Adrenal gland (tissue), 9 donors: ENCODE measurements at regions not wholly inside any gene's neighbourhood (a gene's known extent, or its start where the extent isn't known, plus 50 kb on each side); places are given as distances from the start of the nearest gene placed in this dataset.

Experiments used
- DNase-seq, 7 donors: peaks; one replicate each; pipeline ENCODE4 v3.0.0-alpha.2; 2019 to 2020
- H3K27ac ChIP-seq, 5 donors: fragments of 200-600 bp; sonication (generic) in 4 of 5; 1 replicate in 3 of 5; 2 replicates in 2 of 5; pipeline versions ENCODE4 v1.5.1 to v1.8.0; 2016 to 2020; ENCODE audit warnings: mild to moderate bottlenecking in 1 of 5
- H3K27me3 ChIP-seq: fragments of 200-600 bp; 2 replicates; pipeline ENCODE4 v1.8.0; 2021
- H3K36me3 ChIP-seq, 2 donors: fragments of 200-600 bp; replicated peaks in 1 of 2; 1 replicate in 1 of 2; 2 replicates in 1 of 2; pipeline versions ENCODE4 v1.5.1 to v1.8.0; 2018 to 2022
- H3K4me1 ChIP-seq, 2 donors: fragments of 200-600 bp; replicated peaks in 1 of 2; 1 replicate in 1 of 2; 2 replicates in 1 of 2; pipeline versions ENCODE4 v1.5.1 to v1.8.0; 2018 to 2021
- H3K4me3 ChIP-seq, 4 donors: fragments of 200-600 bp; sonication (generic) in 3 of 4; one replicate each; pipeline ENCODE4 v1.5.1; 2016 to 2018
- H3K9me3 ChIP-seq, 3 donors: fragments of 200-600 bp; sonication (generic) in 1 of 3; replicated peaks in 1 of 3; 1 replicate in 2 of 3; 2 replicates in 1 of 3; pipeline versions ENCODE4 v1.5.1 to v1.8.0; 2016 to 2021
- POLR2A ChIP-seq, 2 donors: fragments of 450-650 bp; IDR thresholded peaks; one replicate each; pipeline ENCODE4 v1.6.1; 2017; ENCODE audit warnings: antibody characterized with exemption in 2 of 2, mild to moderate bottlenecking in 2 of 2, moderate library complexity in 1 of 2
- WGBS, 4 donors: extraction: QIAGEN DNeasy Blood & Tissue Kit in 2 of 4; methylation state at CpG; one replicate each; pipeline versions ENCODE4 v1.1.5 to v1.1.7; 2013 to 2017; 5-methylcytosine and 5-hydroxymethylcytosine counted together
- intact Hi-C, 2 donors: fragments of 100-400 bp; cut with DNase I; formaldehyde crosslinking; loops; one replicate each; pipeline versions ENCODE4 v1.14.1 to v1.15.0; 2022 to 2023
- TF ChIP-seq, protein P1 (sequence below), 6 experiments: fragments of 450-650 bp in 4 of 6; fragments of 200-600 bp in 2 of 6; sonication (generic) in 1 of 6; IDR thresholded peaks; 1 replicate in 5 of 6; 2 replicates in 1 of 6; pipeline versions ENCODE4 v1.5.1 to v1.8.0; 2016 to 2021; ENCODE audit warnings: antibody characterized with exemption in 6 of 6, mild to moderate bottlenecking in 2 of 6, moderate library complexity in 1 of 6
- donor health status: healthy with polysubstance abuse.
- donor health status: Bipolar disorder and iron deficiency.
- donor health status: DM: yes; HTN: yes; CAD: no.
- donor health status: DM: no; HTN: no; CAD: no.
- donor health status: DM: no; HTN: no; CAD: no.

DNA sequence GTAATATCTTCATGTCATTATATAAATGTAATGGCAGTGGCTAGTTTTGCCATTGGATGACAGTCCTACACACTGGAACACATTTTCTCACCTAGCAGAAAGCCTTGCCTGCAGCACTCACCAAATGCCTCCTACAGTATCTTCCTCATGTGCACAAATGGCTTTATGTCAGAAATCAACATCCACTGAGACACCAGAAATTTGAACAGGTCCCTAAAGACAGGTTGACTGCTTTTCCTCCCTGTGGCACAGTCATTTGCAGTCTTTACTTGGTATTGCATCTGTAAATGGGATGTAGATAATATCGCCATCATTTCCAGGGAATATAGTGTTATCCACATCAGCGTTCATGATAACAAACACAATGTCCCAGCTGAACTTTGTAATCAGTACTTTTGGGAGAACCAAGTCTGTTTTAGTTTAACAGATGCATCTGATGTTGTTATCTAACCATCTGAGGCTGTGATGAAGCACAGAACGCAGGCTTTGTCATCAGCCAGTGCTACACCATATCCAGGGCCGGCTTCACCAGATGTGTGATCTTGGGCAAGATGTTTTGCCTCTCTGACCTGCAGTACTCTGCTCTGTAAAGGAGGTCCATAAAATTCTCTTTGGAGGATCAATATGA is 83.9 kb upstream of the TAS2R1 start:
- no peaks in the 10 kb centered on the region for H3K9me3 ChIP-seq
- 59 to 76% (median 70%) methylated on average over 4 of the region's 4 CpGs for WGBS, 4 donors
- H3K36me3 ChIP-seq = no peaks in the 10 kb centered on the region
- no peaks in the 10 kb centered on the region for H3K27me3 ChIP-seq
- no peak for DNase-seq
- TF ChIP-seq POLR2A (IDR thresholded peaks at IDR 0.05) = no peak
- TF ChIP-seq, protein P1, sequence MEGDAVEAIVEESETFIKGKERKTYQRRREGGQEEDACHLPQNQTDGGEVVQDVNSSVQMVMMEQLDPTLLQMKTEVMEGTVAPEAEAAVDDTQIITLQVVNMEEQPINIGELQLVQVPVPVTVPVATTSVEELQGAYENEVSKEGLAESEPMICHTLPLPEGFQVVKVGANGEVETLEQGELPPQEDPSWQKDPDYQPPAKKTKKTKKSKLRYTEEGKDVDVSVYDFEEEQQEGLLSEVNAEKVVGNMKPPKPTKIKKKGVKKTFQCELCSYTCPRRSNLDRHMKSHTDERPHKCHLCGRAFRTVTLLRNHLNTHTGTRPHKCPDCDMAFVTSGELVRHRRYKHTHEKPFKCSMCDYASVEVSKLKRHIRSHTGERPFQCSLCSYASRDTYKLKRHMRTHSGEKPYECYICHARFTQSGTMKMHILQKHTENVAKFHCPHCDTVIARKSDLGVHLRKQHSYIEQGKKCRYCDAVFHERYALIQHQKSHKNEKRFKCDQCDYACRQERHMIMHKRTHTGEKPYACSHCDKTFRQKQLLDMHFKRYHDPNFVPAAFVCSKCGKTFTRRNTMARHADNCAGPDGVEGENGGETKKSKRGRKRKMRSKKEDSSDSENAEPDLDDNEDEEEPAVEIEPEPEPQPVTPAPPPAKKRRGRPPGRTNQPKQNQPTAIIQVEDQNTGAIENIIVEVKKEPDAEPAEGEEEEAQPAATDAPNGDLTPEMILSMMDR (IDR thresholded peaks at IDR 0.05) = no peak
- intact Hi-C loops = no loop called here
- no peak overlapping the region for H3K27ac ChIP-seq
- H3K4me1 ChIP-seq = no peaks in the 10 kb centered on the region
- H3K4me3 ChIP-seq = no peak overlapping the region

DNA sequence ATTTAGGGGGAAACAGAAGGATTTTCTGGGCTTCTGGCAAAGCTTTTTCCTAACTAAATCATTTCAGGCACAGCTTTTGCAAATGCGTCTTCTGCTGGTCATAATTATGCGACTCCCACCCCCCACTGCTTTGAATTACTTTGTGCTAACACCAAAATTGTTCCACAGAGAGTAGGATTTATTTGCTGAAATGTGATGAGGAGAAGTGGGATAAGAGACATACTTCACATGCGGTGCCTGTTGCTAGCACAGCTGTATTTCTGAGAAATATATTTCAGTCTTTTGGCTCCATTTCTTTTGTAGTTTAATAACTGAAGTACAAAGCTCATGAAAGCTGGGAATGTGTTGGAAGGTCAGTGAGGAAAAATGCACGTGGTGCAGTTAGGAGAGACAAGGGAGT is 83.2 kb upstream of the TAS2R1 start:
- H3K27me3 ChIP-seq = no peaks in the 10 kb centered on the region
- TF ChIP-seq, protein P1 (IDR thresholded peaks at IDR 0.05) = no peak
- TF ChIP-seq POLR2A (IDR thresholded peaks at IDR 0.05) = no peak
- intact Hi-C loops = no loop called here
- H3K27ac ChIP-seq = no peak overlapping the region
- no peaks in the 10 kb centered on the region for H3K4me1 ChIP-seq
- H3K4me3 ChIP-seq = no peak overlapping the region
- H3K9me3 ChIP-seq = no peaks in the 10 kb centered on the region
- no peak for DNase-seq
- WGBS, 4 donors = 49 to 54% (median 54%) methylated on average over 4 of the region's 4 CpGs
- no peaks in the 10 kb centered on the region for H3K36me3 ChIP-seq

DNA sequence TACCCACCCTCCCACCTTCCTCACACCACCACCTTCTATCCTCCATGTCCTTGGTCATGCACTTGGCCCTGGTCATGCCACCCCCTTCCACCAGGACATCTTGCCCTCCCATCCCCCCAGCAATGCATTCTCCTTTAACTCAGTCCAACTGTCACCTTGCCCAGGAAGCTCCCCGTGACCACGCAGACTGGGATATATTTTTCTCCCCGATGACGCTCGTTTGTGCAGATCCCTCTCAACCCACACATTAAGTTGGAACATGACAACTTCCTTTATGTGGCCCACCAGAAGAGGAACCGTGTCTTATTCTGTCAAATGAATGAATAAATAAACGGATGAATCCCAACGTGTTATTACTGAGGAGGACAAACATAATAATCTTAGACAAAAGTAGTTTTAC is 82.8 kb upstream of the TAS2R1 start:
- Histone ChIP-seq H3K4me1 (no peaks in the 10 kb centered on the region), H3K36me3 (no peaks in the 10 kb centered on the region), H3K4me3 (no peak overlapping the region), H3K27me3 (no peaks in the 10 kb centered on the region), H3K27ac (no peak overlapping the region), H3K9me3 (no peaks in the 10 kb centered on the region)
- intact Hi-C loops = no loop called here
- 49 to 57% (median 54%) methylated on average over 8 of the region's 8 CpGs for WGBS, 4 donors
- DNase-seq = no peak
- TF ChIP-seq, protein P1 (IDR thresholded peaks at IDR 0.05) = no peak
- no peak for TF ChIP-seq POLR2A (IDR thresholded peaks at IDR 0.05)

DNA sequence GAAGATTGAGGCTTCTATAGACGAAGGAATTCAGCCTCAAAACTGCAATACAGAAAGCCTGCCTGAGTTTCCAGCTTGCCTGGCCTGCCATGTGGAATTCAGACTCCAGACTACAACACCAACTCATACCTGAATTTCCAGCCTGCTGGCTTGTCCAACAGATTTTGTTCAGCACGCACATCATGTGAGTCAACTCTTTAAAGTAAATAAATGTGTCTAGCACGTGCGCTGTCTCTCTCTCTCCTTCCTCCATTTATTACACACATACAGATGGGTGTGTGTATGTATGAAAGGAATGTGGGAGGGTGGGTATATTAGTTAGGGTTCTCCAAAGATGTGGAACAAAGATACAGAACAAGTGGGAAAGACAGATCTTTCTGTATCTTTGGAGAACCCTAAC is 82.4 kb upstream of the TAS2R1 start:
- no peak for DNase-seq

More for the DNA sequence above, 82.4 kb upstream of the TAS2R1 start:
- no peaks in the 10 kb centered on the region for H3K27me3 ChIP-seq
- H3K9me3 ChIP-seq = no peaks in the 10 kb centered on the region
- H3K4me1 ChIP-seq = no peaks in the 10 kb centered on the region
- 71 to 79% (median 74%) methylated on average over 4 of the region's 4 CpGs for WGBS, 4 donors
- no peak overlapping the region for H3K4me3 ChIP-seq
- intact Hi-C loops = no loop called here
- H3K27ac ChIP-seq = no peak overlapping the region
- TF ChIP-seq, protein P1 (IDR thresholded peaks at IDR 0.05) = no peak
- TF ChIP-seq POLR2A (IDR thresholded peaks at IDR 0.05) = no peak
- H3K36me3 ChIP-seq = no peaks in the 10 kb centered on the region
